HepG2 (cell line): ENCODE measurements at regions not wholly inside any gene's neighbourhood (a gene's known extent, or its start where the extent isn't known, plus 50 kb on each side); places are given as distances from the start of the nearest gene placed in this dataset.

ENCODE experiments used
- ATAC-seq: fragments of 200-7000 bp; cut with Tn5 transposase; 3 replicates; pipeline ENCODE4 v1.9.1; 2020; ENCODE audit warnings: mild to moderate bottlenecking, moderate library complexity
- BruUV-seq: library from RNA; stranded (reverse); fragments of 400-500 nt; replicated peaks from 2 replicates; lab custom pipeline; 2021; lab: Mats Ljungman, UMichigan
- CTCF ChIA-PET: fragments of 300-600 bp; formaldehyde crosslinking; extraction: SDS; loops from one replicate; lab custom pipeline; 2021; ENCODE audit warnings: low total read pairs, inconsistent platforms, low intra/inter-chr PET ratio; lab: Yijun Ruan, JAX
- POLR2A ChIA-PET: fragments of 350-600 bp; sonication (Branson Sonifier 250); formaldehyde crosslinking; loops from one replicate; lab custom pipeline; 2020; ENCODE audit warnings: antibody characterized with exemption, inconsistent platforms; lab: Yijun Ruan, JAX
- DNase-seq: peaks from one replicate; pipeline ENCODE4 v3.0.0-alpha.2; 2015; ENCODE audit warnings: low spot score
- FAIRE-seq: peaks from 3 replicates; lab custom pipeline; 2011; peaks lifted over from hg19 to GRCh38; lab: Jason Lieb, UNC
- H2AFZ ChIP-seq: one replicate; pipeline ENCODE4 v1.6.1; 2011; ENCODE audit warnings: low read length, inconsistent platforms
- H3K27ac ChIP-seq: fragments of 300-600 bp; 3 replicates; pipeline ENCODE4 v1.8.0; 2011; ENCODE audit warnings: mixed run types, mild to moderate bottlenecking, mixed read lengths, low read length, inconsistent platforms; ENCODE audit not compliant: insufficient read depth; ENCODE audit errors: extremely low read length
- H3K27me3 ChIP-seq, 2 experiments: fragments of 200-600 bp in 1 of 2; 2 replicates in 1 of 2; 3 replicates in 1 of 2; pipeline versions ENCODE4 v1.6.0 to v1.8.0; 2011; ENCODE audit warnings: low read length in 2 of 2, mild to moderate bottlenecking in 2 of 2, moderate library complexity in 2 of 2, inconsistent platforms in 1 of 2; ENCODE audit not compliant: insufficient read depth in 2 of 2, control insufficient read depth in 1 of 2
- H3K36me3 ChIP-seq, 2 experiments: fragments of 200-600 bp in 1 of 2; replicated peaks in 1 of 2; 2 replicates in 1 of 2; 3 replicates in 1 of 2; pipeline versions ENCODE4 v1.5.1 to v1.8.0; 2011; ENCODE audit warnings: low read length in 2 of 2, inconsistent platforms in 1 of 2; ENCODE audit not compliant: insufficient read depth in 2 of 2, control insufficient read depth in 1 of 2
- H3K4me1 ChIP-seq: 2 replicates; pipeline ENCODE4 v1.5.1; 2012; ENCODE audit warnings: low read length, inconsistent platforms; ENCODE audit not compliant: insufficient read depth
- H3K4me2 ChIP-seq: 2 replicates; pipeline ENCODE4 v1.6.0; 2011; ENCODE audit warnings: low read depth, low read length, inconsistent platforms
- H3K4me3 ChIP-seq, 3 experiments: fragments of 200-600 bp in 1 of 3; sonication (generic), shearing (Covaris generic) in 1 of 3; replicated peaks in 1 of 3; 2 replicates each; pipeline ENCODE4 v1.5.1; 2011 to 2016; ENCODE audit warnings: low read length in 3 of 3, inconsistent platforms in 2 of 3, low read depth in 2 of 3, mild to moderate bottlenecking in 2 of 3, control low read depth in 1 of 3, mixed read lengths in 1 of 3; ENCODE audit not compliant: insufficient read depth in 1 of 3
- H3K79me2 ChIP-seq: one replicate; pipeline ENCODE4 v1.6.1; 2011; ENCODE audit warnings: low read length, inconsistent platforms; ENCODE audit not compliant: insufficient read depth
- H3K9ac ChIP-seq: 2 replicates; pipeline ENCODE4 v1.6.0; 2011; ENCODE audit warnings: mild to moderate bottlenecking, low read depth, low read length, inconsistent platforms; ENCODE audit not compliant: insufficient read depth
- H3K9me3 ChIP-seq: 2 replicates; pipeline ENCODE4 v1.5.1; 2012; ENCODE audit warnings: mild to moderate bottlenecking, low read length
- H4K20me1 ChIP-seq: 2 replicates; pipeline ENCODE4 v1.6.0; 2011; ENCODE audit warnings: inconsistent platforms, mild to moderate bottlenecking, low read length, moderate library complexity; ENCODE audit not compliant: insufficient read depth
- ADNP ChIP-seq: sonication (generic); formaldehyde crosslinking; IDR thresholded peaks from 2 replicates; pipeline ENCODE4 v1.4.0; 2020; ENCODE audit warnings: missing genetic modification reagents
- ATF7 ChIP-seq, 2 experiments: fragments of 450-650 bp in 1 of 2; sonication (generic) in 1 of 2; formaldehyde crosslinking in 1 of 2; IDR thresholded peaks; 2 replicates each; pipeline versions ENCODE4 v1.4.0 to v1.6.1; 2016 to 2020; ENCODE audit warnings: antibody characterized with exemption in 1 of 2, mild to moderate bottlenecking in 1 of 2, missing genetic modification reagents in 1 of 2
- BORCS8-MEF2B ChIP-seq: sonication (generic); formaldehyde crosslinking; IDR thresholded peaks from 2 replicates; pipeline ENCODE4 v1.8.0; 2022; ENCODE audit warnings: mild to moderate bottlenecking, missing genetic modification reagents
- BRD4 ChIP-seq: sonication (generic); formaldehyde crosslinking; IDR thresholded peaks from 2 replicates; pipeline ENCODE4 v1.4.0; 2020; ENCODE audit warnings: missing genetic modification reagents
- CEBPB ChIP-seq: IDR thresholded peaks from 2 replicates; pipeline ENCODE4 v1.6.1; 2011; ENCODE audit warnings: low read depth, low read length, improper control_type of control experiment, borderline replicate concordance
- FLYWCH1 ChIP-seq: sonication (generic); formaldehyde crosslinking; IDR thresholded peaks from 2 replicates; pipeline ENCODE4 v1.8.1; 2023; ENCODE audit warnings: mild to moderate bottlenecking, missing genetic modification reagents
- HES4 ChIP-seq: sonication (generic); formaldehyde crosslinking; IDR thresholded peaks from 2 replicates; pipeline ENCODE4 v1.9.0; 2021; ENCODE audit warnings: mild to moderate bottlenecking, missing genetic modification reagents, borderline replicate concordance
- KDM4B ChIP-seq: sonication (generic); formaldehyde crosslinking; IDR thresholded peaks from 2 replicates; pipeline ENCODE4 v1.4.0; 2020; ENCODE audit warnings: missing genetic modification reagents
- KLF12 ChIP-seq: sonication (generic); formaldehyde crosslinking; IDR thresholded peaks from 2 replicates; pipeline ENCODE4 v1.4.0; 2020; ENCODE audit warnings: missing genetic modification reagents, borderline replicate concordance
- LRRFIP1 ChIP-seq: sonication (generic); formaldehyde crosslinking; conservative IDR thresholded peaks from 2 replicates; pipeline ENCODE4 v1.4.0; 2020; ENCODE audit warnings: missing genetic modification reagents
- MTA1 ChIP-seq: sonication (generic); formaldehyde crosslinking; IDR thresholded peaks from 2 replicates; pipeline ENCODE4 v1.4.0; 2020; ENCODE audit warnings: missing genetic modification reagents, mild to moderate bottlenecking, borderline replicate concordance
- RNF2 ChIP-seq: fragments of 450-650 bp; conservative IDR thresholded peaks from 2 replicates; pipeline ENCODE4 v1.6.1; 2016; ENCODE audit warnings: low read depth
- SNAPC2 ChIP-seq: sonication (generic); formaldehyde crosslinking; IDR thresholded peaks from 2 replicates; pipeline ENCODE4 v1.8.1; 2022; ENCODE audit warnings: mild to moderate bottlenecking, missing genetic modification reagents
- SOX5 ChIP-seq: IDR thresholded peaks from 2 replicates; pipeline ENCODE4 v1.6.1; 2016; ENCODE audit warnings: borderline replicate concordance
- ZFX ChIP-seq: sonication (generic); formaldehyde crosslinking; IDR thresholded peaks from 2 replicates; pipeline ENCODE4 v1.4.0; 2020; ENCODE audit warnings: mild to moderate bottlenecking, low read depth, missing genetic modification reagents, moderate library complexity
- ZKSCAN8 ChIP-seq: IDR thresholded peaks from 2 replicates; pipeline ENCODE4 v1.6.1; 2016; ENCODE audit warnings: borderline replicate concordance, missing genetic modification reagents, missing compliant biosample characterization
- ZNF230 ChIP-seq: sonication (generic); formaldehyde crosslinking; IDR thresholded peaks from 2 replicates; pipeline ENCODE4 v1.4.0; 2020; ENCODE audit warnings: mild to moderate bottlenecking, missing genetic modification reagents
- ZNF235 ChIP-seq: sonication (generic); formaldehyde crosslinking; IDR thresholded peaks from 2 replicates; pipeline ENCODE4 v1.8.1; 2023; ENCODE audit warnings: mild to moderate bottlenecking, missing genetic modification reagents, borderline replicate concordance
- ZNF383 ChIP-seq: sonication (generic); formaldehyde crosslinking; IDR thresholded peaks from 2 replicates; pipeline ENCODE4 v1.4.0; 2020; ENCODE audit warnings: missing genetic modification reagents, mild to moderate bottlenecking, borderline replicate concordance
- ZNF414 ChIP-seq: sonication (generic); formaldehyde crosslinking; IDR thresholded peaks from 2 replicates; pipeline ENCODE4 v1.5.0; 2020; ENCODE audit warnings: missing genetic modification reagents
- ZNF547 ChIP-seq: sonication (generic); formaldehyde crosslinking; IDR thresholded peaks from 2 replicates; pipeline ENCODE4 v1.5.1; 2020; ENCODE audit warnings: mild to moderate bottlenecking, missing genetic modification reagents
- ZNF580 ChIP-seq: IDR thresholded peaks from 2 replicates; pipeline ENCODE4 v1.6.1; 2016; ENCODE audit warnings: low read depth, borderline replicate concordance
- ZNF672 ChIP-seq: sonication (generic); formaldehyde crosslinking; IDR thresholded peaks from 2 replicates; pipeline ENCODE4 v1.8.1; 2022; ENCODE audit warnings: missing genetic modification reagents
- ZNF761 ChIP-seq: sonication (generic); formaldehyde crosslinking; conservative IDR thresholded peaks from 2 replicates; pipeline ENCODE4 v1.4.0; 2020; ENCODE audit warnings: mild to moderate bottlenecking, missing genetic modification reagents
- ZNF841 ChIP-seq: sonication (generic); formaldehyde crosslinking; IDR thresholded peaks from 2 replicates; pipeline ENCODE4 v1.8.1; 2023; ENCODE audit warnings: missing genetic modification reagents, borderline replicate concordance
- WGBS: methylation state at CpG from one replicate; pipeline ENCODE4 v1.1.6; 2017; ENCODE audit warnings: low lambda C conversion rate; 5-methylcytosine and 5-hydroxymethylcytosine counted together
- in situ Hi-C: cut with HindIII; loops from 2 replicates; pipeline ENCODE4 v1.10.0; 2017; ENCODE audit warnings: low pct_unique_long_range_greater_than_20kb; ENCODE audit not compliant: extremely low pct_ligation_motif_present
- intact Hi-C: fragments of 100-400 bp; cut with micrococcal nuclease; formaldehyde crosslinking; loops from one replicate; pipeline ENCODE4 v1.10.0; 2022; ENCODE audit not compliant: unreplicated experiment

- BruUV-seq, result no TSS peak
- TF ChIP-seq BORCS8-MEF2B (CRISPR knock-in tag) (no peak), HES4 (CRISPR knock-in tag) (no peak), SNAPC2 (CRISPR knock-in tag) (no peak), SOX5 (CRISPR knock-in tag) (no peak), ATF7 (IDR thresholded peaks at IDR 0.05) (peak; percentile 90), ATF7 (CRISPR knock-in tag; IDR thresholded peaks at IDR 0.05) (no peak), RNF2 (no peak), ZNF414 (no peak), FLYWCH1 (CRISPR knock-in tag) (no peak), LRRFIP1 (CRISPR knock-in tag) (no peak), ZNF230 (CRISPR knock-in tag) (no peak), MTA1 (CRISPR knock-in tag) (no peak), ZNF672 (no peak), KLF12 (CRISPR knock-in tag) (no peak), ZNF761 (CRISPR knock-in tag) (no peak), ZNF841 (CRISPR knock-in tag) (no peak), BRD4 (no peak), ZKSCAN8 (CRISPR knock-in tag) (no peak), ZNF383 (CRISPR knock-in tag) (no peak), CEBPB (peak; percentile 82), ZNF580 (CRISPR knock-in tag) (no peak), ZNF547 (CRISPR knock-in tag) (no peak), ZNF235 (CRISPR knock-in tag) (no peak), ZFX (no peak), KDM4B (CRISPR knock-in tag) (no peak), ADNP (CRISPR knock-in tag) (no peak)
These were observed 109.8 kb upstream of the SIX2 start for GRCh38 chr2:45119038-45119437.

More at GRCh38 chr2:45119038-45119437, 109.8 kb upstream of the SIX2 start:
- no peaks in the 10 kb centered on the region for H3K9me3 ChIP-seq
- no peak overlapping the region for H3K9ac ChIP-seq
- FAIRE-seq (no peak), ATAC-seq (peak; percentile 62), DNase-seq (peak; percentile 67)
- ChIA-PET CTCF (no interaction called here), POLR2A (interaction anchor here (1.4 kb wide), 1 partner anchor 155 kb away, joined by 3 read pairs; no protein-coding TSS in a partner anchor)
- no peaks in the 10 kb centered on the region for H4K20me1 ChIP-seq
- 0 out of 5 replicates have a peak, but pooled peaks cover 0 to 7% of the 10 kb centered on the region in 2 experiments for H3K27me3 ChIP-seq
- no peaks in the 10 kb centered on the region for H3K79me2 ChIP-seq
- 68% methylated on average over 5 of the region's 5 CpGs for WGBS
- no peak overlapping the region for H3K4me3 ChIP-seq
- H2AFZ ChIP-seq, result no peak overlapping the region
- in situ Hi-C loops (no loop called here), intact Hi-C loops (no loop called here)
- no peak overlapping the region for H3K27ac ChIP-seq
- H3K4me2 ChIP-seq, result no peak overlapping the region
- no peaks in the 10 kb centered on the region for H3K36me3 ChIP-seq
- H3K4me1 ChIP-seq, result 0 out of 2 replicates have a peak, but pooled peaks cover 8% of the 10 kb centered on the region
